Endodermal cell (in vitro differentiated cells): ENCODE measurements at regions not wholly inside any gene's neighbourhood (a gene's known extent, or its start where the extent isn't known, plus 50 kb on each side); places are given as distances from the start of the nearest gene placed in this dataset.

Experiments
- DNase-seq: peaks from one replicate; pipeline ENCODE4 v3.0.0-alpha.2; 2017
- H3K27ac ChIP-seq: 2 replicates; pipeline ENCODE4 v1.5.1; 2013; ENCODE audit warnings: mild to moderate bottlenecking, low read depth, low read length, moderate library complexity
- H3K27me3 ChIP-seq: 2 replicates; pipeline ENCODE4 v1.6.1; 2013; ENCODE audit warnings: mild to moderate bottlenecking, low read length, moderate library complexity; ENCODE audit not compliant: insufficient read depth, control insufficient read depth, poor library complexity, severe bottlenecking
- H3K36me3 ChIP-seq: 2 replicates; pipeline ENCODE4 v1.7.0; 2013; ENCODE audit warnings: mild to moderate bottlenecking, low read length, moderate library complexity; ENCODE audit not compliant: control insufficient read depth, insufficient read depth
- H3K4me1 ChIP-seq: one replicate; pipeline ENCODE4 v1.7.0; 2013; ENCODE audit warnings: low read length; ENCODE audit not compliant: control insufficient read depth, insufficient read depth
- H3K4me3 ChIP-seq: 2 replicates; pipeline ENCODE4 v1.5.1; 2013; ENCODE audit warnings: mild to moderate bottlenecking, low read length, moderate library complexity
- H3K9ac ChIP-seq: 2 replicates; pipeline ENCODE4 v1.6.1; 2013; ENCODE audit warnings: mild to moderate bottlenecking, low read length, moderate library complexity; ENCODE audit not compliant: poor library complexity, severe bottlenecking; ENCODE audit errors: extremely low read depth
- H3K9me3 ChIP-seq: 2 replicates; pipeline ENCODE4 v1.6.1; 2013; ENCODE audit warnings: mild to moderate bottlenecking, low read length, moderate library complexity; ENCODE audit not compliant: control insufficient read depth
- H3K27ac Mint-ChIP-seq: 2 replicates; pipeline ENCODE4 v1.8.0; 2020; ENCODE audit warnings: mixed read lengths
- H3K27me3 Mint-ChIP-seq: 2 replicates; pipeline ENCODE4 v1.8.0; 2021; ENCODE audit warnings: mild to moderate bottlenecking, mixed read lengths; ENCODE audit not compliant: insufficient read depth
- H3K36me3 Mint-ChIP-seq: 2 replicates; pipeline ENCODE4 v1.8.0; 2020; ENCODE audit warnings: low read depth, mixed read lengths
- H3K4me1 Mint-ChIP-seq: 2 replicates; pipeline ENCODE4 v1.8.0; 2020; ENCODE audit warnings: mixed read lengths
- H3K4me3 Mint-ChIP-seq: 2 replicates; pipeline ENCODE4 v1.8.0; 2020; ENCODE audit warnings: mild to moderate bottlenecking, moderate library complexity, mixed read lengths
- H3K9me3 Mint-ChIP-seq: 2 replicates; pipeline ENCODE4 v1.8.0; 2020; ENCODE audit warnings: mild to moderate bottlenecking, mixed read lengths
- CTCF ChIP-seq: fragments of 200-600 bp; sonication (generic); conservative IDR thresholded peaks from 2 replicates; pipeline ENCODE4 v1.5.0; 2021; ENCODE audit warnings: antibody characterized with exemption, mild to moderate bottlenecking
- WGBS, 2 experiments: methylation state at CpG; one replicate each; pipeline versions ENCODE4 v1.1.5 to v1.1.7; 2013; ENCODE audit warnings: missing lambda C conversion rate in 2 of 2, mixed read lengths in 1 of 2; ENCODE audit not compliant: insufficient coverage in 1 of 2, insufficient read length in 1 of 2; 5-methylcytosine and 5-hydroxymethylcytosine counted together

DNA sequence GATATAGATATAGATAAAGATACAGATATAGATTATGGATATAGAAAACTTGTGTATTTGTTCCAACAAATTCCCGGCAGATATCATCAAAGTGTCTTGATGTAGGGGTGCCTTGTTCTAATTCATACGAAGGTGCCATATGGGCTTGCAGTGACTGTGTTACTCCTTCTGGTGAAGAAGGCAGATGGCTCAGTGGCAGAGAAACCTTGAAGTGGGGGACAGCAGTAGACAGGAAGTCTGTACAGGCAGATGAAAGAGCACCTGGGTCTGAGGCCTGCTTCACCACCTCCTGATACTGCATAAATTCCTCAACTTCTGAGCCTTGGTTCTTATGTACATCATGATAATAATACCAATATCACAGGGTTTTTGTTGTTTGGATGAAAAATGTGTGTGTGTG, 179.5 kb upstream of the GATB start:
- H3K9ac ChIP-seq, result no peak overlapping the region
- no peak overlapping the region for H3K27ac Mint-ChIP-seq
- WGBS, 2 experiments, result 75 to 95% methylated on average over 1 to 2 of the region's 2 CpGs
- peaks cover 12% of the 10 kb centered on the region for H3K9me3 Mint-ChIP-seq
- H3K4me3 ChIP-seq, result no peak overlapping the region
- H3K36me3 ChIP-seq, result no peaks in the 10 kb centered on the region
- no peaks in the 10 kb centered on the region for H3K36me3 Mint-ChIP-seq
- H3K27me3 Mint-ChIP-seq, result no peaks in the 10 kb centered on the region
- H3K4me1 Mint-ChIP-seq, result no peaks in the 10 kb centered on the region
- no peaks in the 10 kb centered on the region for H3K4me1 ChIP-seq
- no peak overlapping the region for H3K27ac ChIP-seq
- peaks cover 8% of the 10 kb centered on the region for H3K27me3 ChIP-seq
- H3K4me3 Mint-ChIP-seq, result no peak overlapping the region
- H3K9me3 ChIP-seq, result no peaks in the 10 kb centered on the region
- DNase-seq, result no peak
- TF ChIP-seq CTCF, result no peak

GRCh38 chr4:151939670-151940069, 178.9 kb upstream of the GATB start:
- WGBS, 2 experiments, result 92 to 95% methylated on average over 2 to 3 of the region's 3 CpGs
- no peak overlapping the region for H3K4me3 Mint-ChIP-seq

DNA sequence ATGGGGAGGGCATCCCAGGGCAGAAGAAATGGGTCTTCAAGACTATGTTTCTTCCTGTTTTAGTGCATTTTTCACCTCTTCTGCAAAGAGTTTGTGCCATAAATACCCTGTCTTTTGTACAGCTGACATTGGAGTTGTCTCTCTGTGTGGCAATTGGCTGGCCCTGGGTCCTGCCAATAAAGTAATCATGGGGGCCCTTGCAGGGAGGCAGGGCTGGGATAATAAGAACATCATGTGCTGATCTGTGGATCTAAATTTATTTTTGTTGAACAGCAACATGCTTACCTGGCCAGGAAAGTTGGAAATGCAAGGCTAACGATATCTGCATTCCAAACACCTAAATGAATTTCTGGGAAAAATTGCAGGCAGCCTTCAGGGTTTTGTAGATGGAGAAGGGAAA, 174.6 kb upstream of the GATB start:
- Histone ChIP-seq H3K9ac (no peak overlapping the region), H3K9me3 (no peaks in the 10 kb centered on the region), H3K4me3 (no peak overlapping the region), H3K4me1 (no peaks in the 10 kb centered on the region), H3K27me3 (peaks cover 8% of the 10 kb centered on the region), H3K27ac (no peak overlapping the region), H3K36me3 (no peaks in the 10 kb centered on the region)
- no peak for TF ChIP-seq CTCF
- WGBS, 2 experiments, result 97 to 100% methylated on average over 1 of the region's 1 CpG
- no peaks in the 10 kb centered on the region for H3K36me3 Mint-ChIP-seq
- H3K4me1 Mint-ChIP-seq, result no peaks in the 10 kb centered on the region
- DNase-seq, result no peak
- no peak overlapping the region for H3K4me3 Mint-ChIP-seq
- H3K27ac Mint-ChIP-seq, result no peak overlapping the region
- peaks cover 6% of the 10 kb centered on the region for H3K27me3 Mint-ChIP-seq
- no peaks in the 10 kb centered on the region for H3K9me3 Mint-ChIP-seq

More at GRCh38 chr4:151939670-151940069, 178.9 kb upstream of the GATB start:
- Histone ChIP-seq H3K27me3 (peaks cover 8% of the 10 kb centered on the region), H3K9ac (no peak overlapping the region), H3K4me3 (no peak overlapping the region), H3K4me1 (no peaks in the 10 kb centered on the region), H3K27ac (no peak overlapping the region), H3K36me3 (no peaks in the 10 kb centered on the region), H3K9me3 (no peaks in the 10 kb centered on the region)
- Mint-ChIP-seq H3K4me1 (no peaks in the 10 kb centered on the region), H3K27ac (no peak overlapping the region), H3K9me3 (peaks cover 7% of the 10 kb centered on the region), H3K27me3 (no peaks in the 10 kb centered on the region), H3K36me3 (no peaks in the 10 kb centered on the region)
- DNase-seq, result no peak
- no peak for TF ChIP-seq CTCF
